SK-N-MC (cell line): ENCODE measurements at regions not wholly inside any gene's neighbourhood (a gene's known extent, or its start where the extent isn't known, plus 50 kb on each side); places are given as distances from the start of the nearest gene placed in this dataset.
"Not testable (repeated sequence)": the region's sequence is repeated elsewhere in the genome, so short reads cannot be mapped to it uniquely, and the experiment has no call there.

Experiments
- DNase-seq: peaks from one replicate; pipeline ENCODE4 v3.0.0-alpha.2; 2011; ENCODE audit warnings: low read depth, low spot score
- H3K27ac ChIP-seq: fragments of 200-600 bp; sonication (generic); 2 replicates; pipeline ENCODE4 v1.5.1; 2016; ENCODE audit warnings: mixed run types
- H3K36me3 ChIP-seq: fragments of 200-600 bp; sonication (generic); 2 replicates; pipeline ENCODE4 v1.6.1; 2017; ENCODE audit warnings: antibody characterized with exemption, low read length, mixed read lengths; ENCODE audit not compliant: insufficient read depth
- H3K4me3 ChIP-seq: fragments of 200-600 bp; sonication (generic); 2 replicates; pipeline ENCODE4 v1.5.1; 2016
- H3K9ac ChIP-seq: fragments of 200-600 bp; sonication (generic); 2 replicates; pipeline ENCODE4 v1.8.0; 2017; ENCODE audit warnings: mixed run types, mixed read lengths; ENCODE audit not compliant: insufficient read length
- H3K9me3 ChIP-seq: fragments of 200-600 bp; sonication (generic); 2 replicates; pipeline ENCODE4 v1.6.1; 2017; ENCODE audit warnings: low read depth, mild to moderate bottlenecking, antibody characterized with exemption, low read length, moderate library complexity, mixed read lengths
- EZH2 ChIP-seq: fragments of 200-600 bp; sonication (generic); IDR thresholded peaks from one replicate; pipeline ENCODE4 v1.6.1; 2017; ENCODE audit warnings: antibody characterized with exemption
- FOXP2 ChIP-seq: optimal IDR thresholded peaks from 2 replicates; pipeline ENCODE3; 2011; ENCODE audit warnings: mild to moderate bottlenecking, moderate library complexity; ENCODE audit not compliant: insufficient read depth; ENCODE audit errors: extremely low read length, control extremely low read depth
- POLR2AphosphoS5 ChIP-seq: IDR thresholded peaks from 2 replicates; pipeline ENCODE4 v1.6.1; 2012; ENCODE audit warnings: mild to moderate bottlenecking, low read depth, low read length, borderline replicate concordance

DNA sequence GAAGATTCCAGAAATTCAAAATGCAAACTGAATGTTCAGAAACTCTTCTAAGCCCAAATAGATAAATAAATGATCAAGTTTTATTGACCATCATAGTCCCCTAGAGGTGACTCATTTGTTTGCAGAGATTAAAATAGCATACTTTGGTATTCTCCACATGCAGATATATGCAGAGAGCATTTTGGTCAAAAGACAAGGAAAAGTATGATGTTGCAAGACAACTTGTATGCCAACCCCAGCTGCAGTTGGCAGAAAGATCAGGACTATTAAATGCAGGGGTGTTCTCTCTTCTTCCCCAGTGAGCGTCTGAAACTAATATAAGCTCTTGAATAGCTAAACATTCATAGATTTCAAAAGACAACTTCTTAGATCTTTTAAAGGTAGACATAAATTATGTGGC, 404.9 kb downstream of the LTN1 start:
- H3K9me3 ChIP-seq, result no peaks in the 10 kb centered on the region
- TF ChIP-seq EZH2, result no peak
- TF ChIP-seq FOXP2, result no peak
- TF ChIP-seq POLR2AphosphoS5, result no peak
- no peak overlapping the region for H3K9ac ChIP-seq
- no peak for DNase-seq
- no peaks in the 10 kb centered on the region for H3K36me3 ChIP-seq
- H3K27ac ChIP-seq, result no peak overlapping the region
- no peak overlapping the region for H3K4me3 ChIP-seq

- no peak overlapping the region for H3K4me3 ChIP-seq
- no peak overlapping the region for H3K9ac ChIP-seq
- no peaks in the 10 kb centered on the region for H3K9me3 ChIP-seq
- H3K27ac ChIP-seq, result no peak overlapping the region
- no peaks in the 10 kb centered on the region for H3K36me3 ChIP-seq
- no peak for TF ChIP-seq POLR2AphosphoS5
- no peak for TF ChIP-seq EZH2
- TF ChIP-seq FOXP2, result no peak
- no peak for DNase-seq
These were observed 410.7 kb downstream of the LTN1 start for GRCh38 chr21:28581976-28582375.

DNA sequence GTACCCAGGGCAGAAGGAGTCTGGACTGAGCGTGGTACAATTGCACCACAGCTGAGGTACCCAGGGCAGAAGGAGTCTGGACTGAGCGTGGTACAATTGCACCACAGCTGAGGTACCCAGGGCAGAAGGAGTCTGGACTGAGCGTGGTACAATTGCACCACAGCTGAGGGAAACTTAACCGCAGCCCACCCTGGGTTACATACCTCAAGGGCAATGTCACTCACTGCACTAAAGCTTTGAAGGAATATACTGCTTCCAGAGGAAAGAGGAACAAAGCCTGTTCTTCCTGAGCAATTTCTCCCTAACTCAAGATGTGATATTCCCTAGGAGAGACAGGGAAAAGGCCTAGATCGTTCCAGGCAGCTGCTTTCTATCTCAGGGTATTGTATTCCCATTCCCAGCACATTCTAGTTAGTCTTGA, 411.4 kb downstream of the LTN1 start:
- not testable (repeated sequence) for H3K4me3 ChIP-seq, DNase-seq, H3K9me3 ChIP-seq, H3K9ac ChIP-seq, H3K27ac ChIP-seq, H3K36me3 ChIP-seq

DNA sequence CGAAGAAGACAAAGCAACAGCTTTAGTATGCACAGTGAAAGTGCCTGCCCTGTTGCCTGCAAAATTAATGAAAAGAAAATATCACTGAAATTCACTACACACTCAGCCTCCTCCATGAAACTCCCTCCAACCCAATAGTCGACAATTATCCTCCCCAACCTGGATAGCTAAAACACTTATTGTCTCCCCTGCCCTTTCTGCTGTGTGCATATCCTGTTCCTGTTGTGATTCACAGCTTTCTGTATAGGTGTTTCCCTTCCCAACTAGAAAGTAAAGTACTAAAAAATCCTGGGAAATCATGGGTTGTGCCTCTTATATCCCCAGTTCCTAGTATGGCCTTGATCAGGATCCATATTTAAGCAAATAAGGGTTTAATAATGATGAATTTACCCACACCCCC, 412.1 kb downstream of the LTN1 start:
- no peak overlapping the region for H3K9ac ChIP-seq
- DNase-seq, result no peak

GRCh38 chr21:28579986-28580550, 412.6 kb downstream of the LTN1 start:
- Histone ChIP-seq H3K4me3 (no peak overlapping the region), H3K36me3 (no peaks in the 10 kb centered on the region), H3K9ac (no peak overlapping the region), H3K9me3 (no peaks in the 10 kb centered on the region), H3K27ac (no peak overlapping the region)
- TF ChIP-seq FOXP2, result no peak
- TF ChIP-seq EZH2, result no peak
- no peak for TF ChIP-seq POLR2AphosphoS5
- DNase-seq, result no peak

More for the DNA sequence above, 412.1 kb downstream of the LTN1 start:
- TF ChIP-seq POLR2AphosphoS5, result no peak
- TF ChIP-seq EZH2, result no peak
- no peak for TF ChIP-seq FOXP2
- Histone ChIP-seq H3K9me3 (no peaks in the 10 kb centered on the region), H3K4me3 (no peak overlapping the region), H3K36me3 (no peaks in the 10 kb centered on the region), H3K27ac (no peak overlapping the region)

- no peak for DNase-seq
- no peak overlapping the region for H3K9ac ChIP-seq
- no peaks in the 10 kb centered on the region for H3K9me3 ChIP-seq
- no peak overlapping the region for H3K27ac ChIP-seq
- TF ChIP-seq FOXP2 (no peak), POLR2AphosphoS5 (no peak), EZH2 (no peak)
- H3K36me3 ChIP-seq, result no peaks in the 10 kb centered on the region
- H3K4me3 ChIP-seq, result no peak overlapping the region
These were observed 424.0 kb downstream of the LTN1 start for GRCh38 chr21:28568692-28569091.

DNA sequence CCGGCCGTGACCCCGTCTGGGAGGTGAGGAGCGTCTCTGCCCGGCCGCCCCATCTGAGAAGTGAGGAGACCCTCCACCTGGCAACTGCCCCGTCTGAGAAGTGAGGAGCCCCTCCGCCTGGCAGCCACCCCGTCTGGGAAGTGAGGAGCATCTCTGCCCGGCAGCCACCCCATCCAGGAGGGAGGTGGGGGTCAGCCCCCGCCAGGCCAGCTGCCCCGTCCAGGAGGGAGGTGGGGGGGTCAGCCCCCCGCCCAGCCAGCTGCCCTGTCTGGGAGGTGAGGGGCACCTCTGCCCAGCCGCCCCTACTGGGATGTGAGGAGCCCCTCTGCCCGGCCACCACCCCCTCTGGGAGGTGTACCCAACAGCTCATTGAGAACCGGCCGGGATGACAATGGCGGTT, 428.7 kb downstream of the LTN1 start:
- DNase-seq, H3K4me3 ChIP-seq, H3K9ac ChIP-seq, H3K36me3 ChIP-seq, H3K9me3 ChIP-seq, H3K27ac ChIP-seq: not testable (repeated sequence)

DNA sequence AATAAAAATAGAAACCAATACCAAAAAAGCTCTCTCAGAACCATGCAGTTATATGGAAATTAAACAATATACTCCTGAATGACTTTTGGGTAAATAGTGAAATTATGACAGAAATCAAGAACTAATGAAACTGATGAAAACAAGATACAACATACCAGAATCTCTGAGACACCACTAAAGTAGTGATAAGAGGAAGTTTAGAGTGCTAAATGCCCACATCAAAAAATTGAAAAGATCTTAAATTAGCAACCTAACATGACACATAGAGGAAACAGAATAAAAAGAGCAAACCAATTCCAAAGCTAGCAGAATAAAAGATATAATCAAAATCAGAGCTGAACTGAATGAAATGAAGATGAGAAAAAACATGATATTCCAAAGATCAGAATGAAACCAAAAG, 430.9 kb downstream of the LTN1 start:
- DNase-seq, result no peak
- Histone ChIP-seq H3K9ac (no peak overlapping the region), H3K4me3 (no peak overlapping the region), H3K9me3 (no peaks in the 10 kb centered on the region), H3K36me3 (no peaks in the 10 kb centered on the region), H3K27ac (no peak overlapping the region)
- no peak for TF ChIP-seq POLR2AphosphoS5
- TF ChIP-seq FOXP2, result no peak
- no peak for TF ChIP-seq EZH2

- DNase-seq, result no peak
- no peak for TF ChIP-seq FOXP2
- TF ChIP-seq EZH2, result no peak
- TF ChIP-seq POLR2AphosphoS5, result no peak
- H3K36me3 ChIP-seq, result no peaks in the 10 kb centered on the region
- no peak overlapping the region for H3K27ac ChIP-seq
- no peak overlapping the region for H3K9ac ChIP-seq
- no peak overlapping the region for H3K4me3 ChIP-seq
- no peaks in the 10 kb centered on the region for H3K9me3 ChIP-seq
These were observed 437.8 kb downstream of the LTN1 start for GRCh38 chr21:28554660-28555475.
